Cerebellar cortex (tissue), 1 donor: ENCODE measurements at regions not wholly inside any gene's neighbourhood (a gene's known extent, or its start where the extent isn't known, plus 50 kb on each side); places are given as distances from the start of the nearest gene placed in this dataset.

Experiments used
- DNase-seq: peaks from one replicate; pipeline ENCODE4 v3.0.0-alpha.2; 2015; ENCODE audit warnings: low spot score

DNA sequence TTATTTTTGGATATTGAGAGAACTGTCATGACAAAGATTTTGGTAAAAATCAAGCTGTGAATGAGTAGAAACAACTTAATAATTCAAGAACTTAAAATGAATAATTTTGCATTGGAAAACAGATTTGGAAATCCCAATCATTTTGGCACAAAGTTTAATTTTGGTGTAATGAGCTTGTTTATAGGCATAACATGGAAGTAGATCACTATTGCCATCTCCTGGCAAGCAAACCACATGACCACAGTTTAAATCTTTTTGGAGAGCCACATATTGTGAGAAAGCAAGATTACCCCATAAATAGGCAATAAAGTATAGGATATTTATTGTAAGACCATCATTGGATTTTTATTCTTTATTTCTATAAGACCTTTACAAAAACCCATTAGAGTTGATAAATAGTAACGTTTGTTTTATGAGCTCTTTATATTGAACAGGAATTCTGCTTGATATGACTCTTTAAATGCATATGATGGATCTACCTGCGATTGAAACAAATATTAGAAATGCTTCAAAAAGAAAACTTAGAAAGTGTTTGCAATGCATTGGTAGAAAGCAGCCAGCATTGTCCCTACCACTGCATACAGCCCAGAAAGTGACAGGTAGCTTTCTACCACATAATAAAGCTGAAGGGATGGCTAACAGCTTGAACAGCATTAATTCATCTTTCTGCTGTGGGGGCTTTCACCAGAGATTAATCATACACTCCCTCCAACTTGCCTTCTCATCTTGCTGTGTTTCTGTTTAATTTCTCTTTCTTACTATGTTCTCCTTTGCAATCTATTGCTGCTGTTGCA lies 766.8 kb downstream of the TBL1XR1 start:
- DNase-seq, result peak; percentile 56

DNA sequence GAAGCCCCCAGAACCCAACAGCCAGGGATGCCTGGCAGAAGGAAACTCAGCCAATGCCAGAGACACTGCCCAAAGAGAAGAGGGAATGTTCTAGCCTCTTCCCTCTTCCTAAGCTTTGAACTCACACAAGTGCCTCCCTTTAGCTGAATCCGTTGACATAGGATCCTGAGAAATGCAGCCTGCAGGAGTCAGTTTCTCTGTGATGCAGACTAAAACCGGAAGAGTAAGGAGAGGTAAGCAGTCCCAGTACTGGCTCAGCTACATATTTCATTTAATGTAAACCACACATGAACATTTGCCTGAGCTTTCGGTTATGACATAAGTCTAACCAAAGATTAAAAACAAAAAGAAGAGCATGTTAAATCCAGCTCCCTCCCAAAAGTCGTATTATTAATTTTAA lies 768.7 kb downstream of the TBL1XR1 start:
- DNase-seq, result no peak

- DNase-seq, result no peak
Observed at GRCh38 chr3:176426371-176426770, 770.9 kb downstream of the TBL1XR1 start.

- DNase-seq, result no peak
Observed at GRCh38 chr3:176416870-176417269, 780.4 kb downstream of the TBL1XR1 start.

DNA sequence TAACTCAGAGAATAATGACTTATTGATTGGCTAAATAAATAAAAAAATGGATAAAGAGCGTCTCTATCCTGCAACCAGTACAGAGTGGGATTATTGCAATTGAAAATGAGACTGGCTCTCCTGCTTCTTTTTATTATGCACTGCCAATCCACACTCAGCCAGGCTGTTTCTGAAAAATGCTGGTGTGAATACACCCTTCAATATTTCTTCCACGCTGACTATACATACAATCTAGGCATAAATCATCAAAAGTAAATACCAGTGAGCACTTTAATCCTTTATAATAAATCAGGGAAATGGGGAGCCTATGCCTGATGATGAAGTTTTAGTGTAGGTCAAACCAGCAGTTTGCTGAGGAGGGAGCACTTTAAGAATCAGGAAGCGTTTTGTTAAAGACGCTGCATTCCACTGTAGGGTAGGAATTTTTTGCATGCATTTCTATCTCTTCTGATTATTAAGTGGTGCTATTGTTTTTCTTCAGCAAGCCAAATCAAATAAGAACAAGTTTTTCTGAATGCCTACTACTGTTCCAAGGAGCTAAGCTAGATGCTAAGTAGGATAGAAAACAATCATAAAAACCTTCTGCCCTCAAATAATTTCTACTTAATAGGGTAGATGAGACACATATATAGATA lies 781.5 kb downstream of the TBL1XR1 start:
- no peak for DNase-seq

DNA sequence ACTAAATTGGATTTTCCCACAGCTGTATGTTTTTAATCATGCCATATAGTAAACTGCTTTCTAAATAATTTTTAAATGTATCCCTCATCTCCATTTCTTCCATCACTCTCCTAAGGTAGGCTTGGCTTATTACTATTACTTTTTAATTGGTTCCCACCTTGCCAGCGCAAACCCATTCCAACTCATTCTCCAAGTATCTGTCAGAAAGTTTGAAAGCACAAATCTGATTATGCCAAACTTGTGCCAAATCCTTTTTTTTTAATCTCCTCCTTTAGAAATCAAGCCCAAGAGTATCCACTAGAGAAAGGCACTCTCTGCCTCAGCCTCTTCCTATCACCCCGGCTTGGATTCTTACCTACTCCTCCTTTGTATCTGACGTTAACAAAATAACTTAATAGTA lies 784.5 kb downstream of the TBL1XR1 start:
- DNase-seq, result no peak

GRCh38 chr3:176403531-176403930 lies 793.8 kb downstream of the TBL1XR1 start:
- no peak for DNase-seq

- no peak for DNase-seq
Observed at GRCh38 chr3:176401211-176401610, 796.1 kb downstream of the TBL1XR1 start.

GRCh38 chr3:176399193-176399592 lies 798.1 kb downstream of the TBL1XR1 start:
- DNase-seq, result no peak

- DNase-seq, result no peak
Observed at GRCh38 chr3:176395240-176395639, 802.0 kb downstream of the TBL1XR1 start.

DNA sequence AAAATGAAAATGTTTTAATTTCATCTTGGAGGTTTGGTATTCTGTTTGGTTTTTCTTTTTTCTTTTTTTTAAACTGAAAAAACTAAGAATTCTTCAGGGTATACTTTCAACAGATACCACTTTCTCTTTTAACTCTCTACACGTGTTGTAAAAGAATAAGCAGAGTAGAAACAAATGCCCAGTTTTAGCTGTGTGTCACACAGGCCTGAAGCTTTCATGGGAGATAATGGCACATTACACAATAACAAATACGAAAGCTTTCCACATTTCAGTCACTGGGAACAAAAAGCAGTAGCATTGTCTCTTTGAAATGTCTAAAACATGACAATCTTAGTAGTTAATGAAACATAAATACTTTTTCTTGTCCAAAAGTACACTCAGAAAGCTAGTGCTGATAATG lies 818.5 kb downstream of the TBL1XR1 start:
- no peak for DNase-seq

DNA sequence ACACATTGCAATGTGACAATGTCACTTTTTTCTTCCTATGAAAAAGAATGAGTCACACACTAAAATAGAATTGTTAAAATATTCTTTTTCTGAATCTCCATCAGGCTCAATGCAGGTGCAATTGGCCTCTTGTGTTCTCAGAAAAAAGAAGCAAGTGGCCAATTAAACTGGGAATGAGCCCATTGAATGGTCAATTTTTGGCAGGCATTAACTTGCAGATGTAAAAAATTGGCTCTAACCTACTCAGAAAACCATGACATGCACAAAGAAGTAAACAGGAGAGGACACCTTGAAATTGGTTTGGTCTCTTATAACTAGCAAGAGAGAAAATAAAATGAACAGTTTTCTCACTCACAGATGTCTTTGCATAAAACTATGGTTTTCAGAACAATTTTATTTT lies 820.8 kb downstream of the TBL1XR1 start:
- no peak for DNase-seq

GRCh38 chr3:176375519-176375918 lies 821.8 kb downstream of the TBL1XR1 start:
- no peak for DNase-seq

GRCh38 chr3:176362191-176362731 lies 835.0 kb downstream of the TBL1XR1 start:
- no peak for DNase-seq

GRCh38 chr3:176359211-176359610 lies 838.1 kb downstream of the TBL1XR1 start:
- no peak for DNase-seq

DNA sequence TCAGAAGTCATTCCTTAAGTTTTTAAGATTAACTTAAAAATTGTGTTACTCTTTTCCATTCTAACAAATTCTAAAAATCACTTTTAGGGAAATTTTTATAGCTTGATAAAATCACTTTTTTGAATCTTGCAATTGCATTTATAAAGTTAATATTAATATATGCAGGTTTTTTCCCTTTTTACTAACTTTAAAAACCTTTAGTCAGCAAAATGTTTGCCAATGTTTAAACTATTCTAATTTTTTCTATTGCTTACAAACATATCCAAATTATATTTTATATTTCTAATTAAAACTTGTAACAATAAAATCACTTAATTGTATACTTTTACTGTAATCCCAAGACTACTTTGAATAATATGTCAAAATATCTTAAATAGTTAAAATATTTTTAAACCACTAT lies 839.4 kb downstream of the TBL1XR1 start:
- no peak for DNase-seq

- DNase-seq, result no peak
Observed at GRCh38 chr3:176354843-176355242, 842.4 kb downstream of the TBL1XR1 start.

DNA sequence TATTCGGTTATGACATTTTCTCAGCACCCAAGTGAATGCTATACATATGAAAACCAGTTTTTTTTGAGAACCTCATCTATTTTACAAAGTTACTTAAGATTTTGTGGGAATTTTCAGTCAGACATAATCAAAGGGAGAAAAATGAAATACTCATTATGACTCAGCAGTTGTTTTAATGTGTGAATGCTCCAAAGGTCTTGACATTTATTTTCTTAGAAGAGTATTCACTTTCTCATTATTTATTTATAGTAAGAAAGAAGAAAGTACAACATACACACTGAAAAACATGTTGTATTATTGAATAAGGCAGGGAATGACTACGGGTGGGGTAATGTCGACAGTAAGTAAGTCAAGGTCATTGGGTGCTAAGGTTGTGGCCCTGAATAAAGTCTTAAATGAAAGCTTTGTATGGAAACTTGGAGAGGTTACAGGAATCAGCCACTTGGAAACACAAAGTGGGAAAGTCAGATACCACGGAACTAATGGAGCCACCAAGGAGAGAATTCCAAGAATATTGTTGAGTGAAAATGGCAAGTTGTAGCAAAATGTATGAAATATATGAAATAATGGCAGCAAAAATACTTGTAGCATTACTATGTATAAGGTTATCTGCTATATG lies 844.5 kb downstream of the TBL1XR1 start:
- no peak for DNase-seq

DNA sequence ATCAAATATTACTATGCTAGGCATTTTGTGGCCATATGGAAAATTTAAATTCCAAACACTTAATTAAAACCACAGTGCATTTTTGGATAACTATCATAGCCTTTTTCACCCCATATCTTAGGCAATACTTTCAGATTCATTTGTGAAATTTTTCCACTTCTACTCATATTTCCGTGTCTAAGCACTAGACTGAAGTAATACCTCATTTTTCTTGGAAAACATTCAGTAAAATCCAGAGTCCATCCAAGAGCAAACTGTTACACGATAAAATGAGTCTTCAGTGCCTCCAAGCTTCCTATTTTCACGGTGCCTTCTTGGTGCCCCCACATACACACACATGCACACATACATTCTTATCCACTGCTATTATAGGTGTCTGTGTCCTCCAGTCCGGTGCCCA lies 845.9 kb downstream of the TBL1XR1 start:
- DNase-seq, result no peak

DNA sequence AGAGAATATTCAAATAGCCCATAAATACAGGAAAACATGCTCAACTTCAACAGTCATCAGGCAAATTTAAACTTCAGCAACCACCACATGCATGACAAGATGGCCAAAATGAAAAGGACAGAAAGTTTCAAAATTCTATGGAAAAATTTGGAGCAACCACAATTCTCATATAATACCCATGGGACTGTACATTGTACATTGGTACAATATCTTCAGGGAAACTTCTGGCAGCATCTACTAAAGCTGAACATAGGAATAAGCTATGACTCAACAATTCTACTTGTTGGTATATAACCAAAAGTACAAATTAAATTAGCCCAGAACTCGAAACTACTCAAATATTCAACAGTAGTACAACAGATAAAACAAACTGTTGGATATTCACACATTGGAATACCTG lies 847.6 kb downstream of the TBL1XR1 start:
- no peak for DNase-seq

- no peak for DNase-seq
Observed at GRCh38 chr3:176347424-176348146, 849.7 kb downstream of the TBL1XR1 start.

DNA sequence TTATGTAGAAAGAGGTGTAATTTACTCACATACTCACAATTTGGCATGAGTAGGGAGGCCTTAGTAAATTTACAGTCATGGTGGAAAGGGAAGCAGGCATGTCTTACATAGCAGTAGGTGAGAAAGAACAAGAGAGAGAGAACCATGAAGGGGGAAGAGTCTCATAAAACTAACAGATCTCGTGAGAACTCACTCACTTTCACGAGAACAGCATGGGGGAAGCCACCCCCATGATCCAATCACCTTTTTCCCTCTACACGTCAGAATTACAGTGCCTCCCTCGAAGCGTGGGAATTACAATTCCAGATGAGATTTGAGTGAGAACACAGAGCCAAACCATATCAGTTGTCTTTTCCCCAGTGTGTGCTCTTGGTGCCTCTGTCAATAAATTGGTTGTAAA lies 855.3 kb downstream of the TBL1XR1 start:
- no peak for DNase-seq
